ENCODE measurements at regions not wholly inside any gene's neighbourhood (a gene's known extent, or its start where the extent isn't known, plus 50 kb on each side); places are given as distances from the start of the nearest gene placed in this dataset.

- DNase-seq: no peak
These were observed 131.2 kb downstream of the BUD13 start for GRCh38 chr11:116641561-116642045.

DNA sequence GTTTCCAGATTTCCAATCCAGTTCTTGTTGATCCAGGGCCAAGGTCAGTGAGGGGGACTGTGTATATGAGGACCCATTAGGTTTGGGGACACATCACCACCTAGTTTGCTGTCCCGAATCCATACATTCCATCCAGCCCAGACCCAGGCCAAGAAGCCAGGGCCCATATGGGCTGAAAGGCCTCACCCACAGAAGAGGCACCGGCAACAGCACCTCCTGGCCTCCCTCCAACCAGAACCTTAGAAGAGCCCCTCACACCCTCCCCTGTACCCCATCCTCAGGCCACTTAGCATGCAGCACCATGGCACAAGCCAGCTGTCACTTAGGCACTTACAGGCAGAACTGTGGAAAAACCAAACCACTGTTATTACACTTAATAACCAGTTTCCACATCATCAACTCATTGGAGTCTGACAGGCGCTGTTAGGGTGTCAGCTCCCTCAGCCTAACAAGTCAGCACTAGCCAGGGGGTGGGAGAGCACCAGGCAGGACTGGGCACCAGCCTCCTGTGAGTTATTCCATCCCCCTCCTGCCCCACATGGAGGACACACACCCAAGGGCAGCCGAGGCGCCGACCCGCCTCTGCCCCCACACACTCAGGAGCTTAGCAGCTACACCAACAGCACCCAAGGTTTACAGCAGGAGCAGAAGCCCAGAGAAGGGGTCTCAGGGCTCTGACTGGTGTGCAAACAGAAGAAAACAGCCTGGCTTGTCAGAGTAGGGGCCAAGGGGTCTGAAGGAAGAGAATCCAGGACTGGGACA, 132.0 kb downstream of the BUD13 start:
- no peak for DNase-seq

DNA sequence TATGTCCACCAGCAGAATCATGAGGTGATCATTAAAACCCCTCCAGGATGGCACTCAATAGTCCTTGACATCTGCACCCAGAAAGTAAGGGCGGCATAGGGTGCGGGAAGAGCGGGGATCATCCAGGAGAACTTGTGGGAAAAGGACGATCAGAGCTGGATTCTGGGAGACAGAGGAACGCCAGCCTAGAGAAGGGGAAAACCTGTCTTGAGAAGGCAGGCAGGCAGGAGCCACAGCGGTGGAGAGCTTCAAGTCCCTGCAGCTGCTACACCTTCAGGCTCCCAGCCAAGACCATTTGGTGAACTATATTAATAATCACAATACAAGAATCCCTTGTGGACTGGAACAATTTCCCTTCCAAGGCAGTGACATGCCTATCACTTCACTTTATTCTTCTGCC, 134.3 kb downstream of the BUD13 start:
- DNase-seq: no peak

GRCh38 chr11:116637766-116638165, 135.0 kb downstream of the BUD13 start:
- no peak for DNase-seq

- no peak for DNase-seq
These were observed 136.4 kb downstream of the BUD13 start for GRCh38 chr11:116636341-116636929.

GRCh38 chr11:116631201-116631600, 141.6 kb downstream of the BUD13 start:
- no peak for DNase-seq

DNA sequence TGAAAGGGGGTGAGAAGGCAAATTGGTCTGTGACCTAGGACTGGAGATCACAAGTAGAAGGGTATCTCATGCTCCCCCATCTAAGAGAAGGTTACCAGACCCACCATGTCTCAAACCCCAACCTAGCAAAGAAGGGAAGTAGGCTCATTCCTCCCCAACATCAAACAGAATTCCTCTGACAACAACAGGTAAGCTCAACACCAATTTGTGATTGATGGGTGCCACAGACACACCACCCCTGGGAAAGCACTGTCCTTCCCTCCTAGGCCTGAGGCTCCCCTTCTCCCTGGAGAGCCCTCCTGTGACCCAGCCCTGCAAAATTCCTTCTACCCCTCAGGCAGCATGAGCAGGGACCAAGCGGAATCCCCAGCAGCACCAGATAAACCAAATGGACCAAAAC, 154.3 kb downstream of the BUD13 start:
- DNase-seq: no peak

- no peak for DNase-seq
These were observed 157.4 kb downstream of the BUD13 start for GRCh38 chr11:116615211-116615865.

- no peak for DNase-seq
These were observed 158.2 kb downstream of the BUD13 start for GRCh38 chr11:116614306-116615210.

- DNase-seq: no peak
These were observed 159.4 kb downstream of the BUD13 start for GRCh38 chr11:116613206-116613875.

DNA sequence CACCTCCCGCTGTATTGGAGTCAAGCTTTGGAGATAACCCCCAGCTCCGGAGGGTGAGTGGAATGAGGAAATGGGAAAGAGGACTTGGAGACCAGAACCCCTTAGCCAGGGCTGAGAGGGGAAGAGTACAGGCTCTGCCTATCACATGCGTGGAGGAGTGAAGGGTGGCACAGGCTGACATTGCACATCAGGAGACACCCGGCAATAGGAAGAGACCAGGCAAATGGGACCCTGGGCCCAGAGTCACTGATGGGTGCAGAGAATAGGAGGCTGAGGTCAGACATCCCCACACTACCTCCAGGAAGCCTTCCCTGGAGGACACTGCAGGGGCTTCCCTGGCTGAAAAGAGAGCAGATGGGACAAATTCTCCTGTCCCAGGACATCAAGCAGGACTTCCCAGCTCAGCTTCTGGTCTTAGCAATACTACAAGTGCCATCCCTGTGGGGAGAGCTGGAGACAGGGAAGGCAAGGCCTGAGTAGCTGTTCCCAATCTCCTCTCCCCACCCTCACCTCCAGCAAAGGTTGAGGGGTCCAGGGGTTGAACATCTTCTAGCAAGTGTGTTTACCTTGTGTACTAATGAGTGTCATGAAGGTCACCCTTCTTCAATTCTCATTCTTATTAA, 160.7 kb downstream of the BUD13 start:
- DNase-seq: no peak

GRCh38 chr11:116610190-116610589, 162.6 kb downstream of the BUD13 start:
- DNase-seq: no peak

DNA sequence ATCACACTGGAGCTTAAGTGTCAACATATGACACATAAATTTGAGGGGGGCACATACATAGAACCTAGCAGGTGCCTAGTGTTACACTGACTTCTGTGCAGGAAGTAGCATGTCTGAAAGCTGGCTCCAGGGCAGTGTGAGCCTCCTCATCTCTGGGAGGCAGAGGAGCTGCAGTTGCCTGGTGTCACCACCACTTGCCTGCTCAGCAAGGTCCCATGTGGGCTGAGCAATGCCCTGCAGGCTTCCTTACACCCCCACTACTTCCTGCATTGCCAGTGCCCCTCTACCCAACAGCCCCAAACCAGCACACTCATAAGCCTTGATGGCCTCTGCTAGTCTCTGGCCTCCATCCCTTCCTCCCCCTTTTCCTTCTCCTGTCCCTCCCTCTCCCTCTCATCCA, 165.8 kb downstream of the BUD13 start:
- no peak for DNase-seq

GRCh38 chr11:116605543-116606459, 167.0 kb downstream of the BUD13 start:
- DNase-seq: no peak

DNA sequence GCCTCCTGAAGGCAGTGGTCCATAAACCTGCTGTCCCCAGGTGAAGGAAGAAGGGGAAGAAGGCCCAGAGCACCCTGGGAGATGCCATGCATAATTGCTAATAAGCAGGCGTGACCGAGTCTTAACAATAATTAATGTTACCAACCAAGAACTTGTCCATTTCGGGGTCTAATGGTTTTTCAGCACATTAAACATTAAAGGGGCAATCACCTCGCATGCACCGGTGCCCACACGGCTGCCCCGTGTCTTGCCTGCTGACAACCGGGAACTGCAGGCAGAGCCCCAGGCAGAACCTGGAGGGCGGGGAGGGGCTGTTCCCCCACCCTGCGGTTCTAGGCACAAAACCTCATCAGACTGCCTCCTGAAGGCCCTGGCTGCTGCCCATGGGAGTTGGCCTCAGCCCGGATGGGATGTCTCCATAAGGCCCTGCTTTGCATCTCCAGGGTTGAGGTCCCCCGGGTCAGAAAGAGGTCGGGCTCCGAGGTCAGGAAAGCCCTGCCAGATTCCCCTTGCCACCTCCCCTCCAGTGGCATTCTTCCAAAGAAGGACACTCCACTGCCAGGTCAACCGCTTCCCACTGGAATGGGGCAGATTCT, 169.0 kb downstream of the BUD13 start:
- DNase-seq: no peak

DNA sequence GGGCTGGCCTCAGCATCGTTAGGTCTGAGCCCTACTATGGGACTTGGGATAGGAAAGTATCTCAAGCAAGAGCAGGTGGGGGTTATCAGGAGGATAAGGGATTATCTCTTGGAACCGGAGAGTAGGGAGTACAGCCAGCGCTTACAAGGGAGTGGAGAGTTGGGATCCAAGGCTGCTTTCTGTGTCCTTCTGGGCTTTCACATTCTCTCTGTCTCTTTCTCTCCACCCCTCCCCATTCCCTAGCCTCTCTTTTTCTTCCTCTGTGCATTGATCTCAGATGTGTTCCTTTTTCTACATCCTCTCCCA, 170.2 kb downstream of the BUD13 start:
- DNase-seq: no peak

DNA sequence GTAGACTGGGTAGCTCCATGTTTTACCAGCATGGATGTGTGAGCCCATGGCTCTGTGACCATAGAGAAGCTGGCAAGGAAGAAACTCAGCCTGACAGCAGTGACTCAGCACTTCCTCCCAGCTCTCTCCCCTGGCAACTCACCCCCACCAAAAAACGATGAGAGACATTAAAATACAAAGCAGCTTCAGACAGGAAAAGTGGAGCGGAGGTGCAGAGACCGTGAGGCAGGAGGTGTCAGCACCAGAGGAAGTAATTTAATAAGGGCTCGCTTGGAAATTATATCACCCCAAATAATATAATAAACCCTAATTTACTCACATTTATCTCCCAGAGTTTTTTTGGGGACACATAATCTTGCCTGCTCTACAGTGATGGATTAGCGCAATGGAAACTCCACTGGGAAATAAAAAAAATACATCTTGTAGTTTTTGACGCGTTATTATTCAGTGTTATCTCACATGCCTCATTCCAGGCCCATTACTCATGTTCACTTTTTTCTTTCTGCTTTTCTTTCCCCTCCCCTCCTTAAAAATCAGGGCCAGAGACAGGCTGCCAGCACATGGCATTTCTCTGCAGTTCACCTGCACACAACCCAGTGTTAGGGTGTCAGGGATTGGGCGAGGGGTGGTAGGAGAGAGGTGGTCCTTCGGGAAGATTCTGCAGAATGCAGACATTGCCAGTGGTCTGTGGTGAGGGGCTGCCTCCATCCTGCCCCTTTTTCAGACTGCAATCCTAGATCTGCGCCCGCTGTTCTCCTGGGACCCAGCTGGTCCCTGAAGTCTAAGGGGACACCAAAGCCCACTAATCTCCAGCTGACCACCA, 170.8 kb downstream of the BUD13 start:
- no peak for DNase-seq

GRCh38 chr11:116600930-116601329, 171.9 kb downstream of the BUD13 start:
- no peak for DNase-seq

GRCh38 chr11:116598556-116598955, 174.2 kb downstream of the BUD13 start:
- no peak for DNase-seq

- DNase-seq: no peak
These were observed 174.8 kb downstream of the BUD13 start for GRCh38 chr11:116598036-116598435.
